OCI-LY3 (cell line): ENCODE measurements at regions not wholly inside any gene's neighbourhood (a gene's known extent, or its start where the extent isn't known, plus 50 kb on each side); places are given as distances from the start of the nearest gene placed in this dataset.

ENCODE experiments used
- EZH2phosphoT487 ChIP-seq: fragments of 200-600 bp; shearing (Covaris generic); IDR thresholded peaks from 2 replicates; pipeline ENCODE4 v1.6.1; 2018; ENCODE audit warnings: antibody characterized with exemption, mixed run types, low read depth
- TF ChIP-seq, protein P1 (sequence below): fragments of 200-600, 300-600 bp; sonication (generic); IDR thresholded peaks from 2 replicates; pipeline ENCODE4 v1.5.1; 2014; ENCODE audit warnings: antibody characterized with exemption, low read length, low read depth

DNA sequence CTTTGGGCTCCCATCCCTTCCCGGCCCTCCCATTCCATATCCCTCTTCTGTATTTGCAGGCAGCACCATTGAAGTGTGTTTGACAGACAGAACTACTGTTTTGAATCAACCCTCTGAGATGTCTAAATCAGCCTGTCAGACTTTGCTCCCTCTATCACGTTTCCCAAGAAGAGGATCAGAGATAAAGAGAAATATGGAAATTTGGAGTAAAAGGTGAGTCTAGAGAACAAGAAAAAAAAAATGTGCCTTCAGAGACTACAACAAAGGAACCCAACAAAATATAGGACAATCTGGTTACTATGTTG, 133.4 kb upstream of the NCK2 start:
- TF ChIP-seq, protein P1, sequence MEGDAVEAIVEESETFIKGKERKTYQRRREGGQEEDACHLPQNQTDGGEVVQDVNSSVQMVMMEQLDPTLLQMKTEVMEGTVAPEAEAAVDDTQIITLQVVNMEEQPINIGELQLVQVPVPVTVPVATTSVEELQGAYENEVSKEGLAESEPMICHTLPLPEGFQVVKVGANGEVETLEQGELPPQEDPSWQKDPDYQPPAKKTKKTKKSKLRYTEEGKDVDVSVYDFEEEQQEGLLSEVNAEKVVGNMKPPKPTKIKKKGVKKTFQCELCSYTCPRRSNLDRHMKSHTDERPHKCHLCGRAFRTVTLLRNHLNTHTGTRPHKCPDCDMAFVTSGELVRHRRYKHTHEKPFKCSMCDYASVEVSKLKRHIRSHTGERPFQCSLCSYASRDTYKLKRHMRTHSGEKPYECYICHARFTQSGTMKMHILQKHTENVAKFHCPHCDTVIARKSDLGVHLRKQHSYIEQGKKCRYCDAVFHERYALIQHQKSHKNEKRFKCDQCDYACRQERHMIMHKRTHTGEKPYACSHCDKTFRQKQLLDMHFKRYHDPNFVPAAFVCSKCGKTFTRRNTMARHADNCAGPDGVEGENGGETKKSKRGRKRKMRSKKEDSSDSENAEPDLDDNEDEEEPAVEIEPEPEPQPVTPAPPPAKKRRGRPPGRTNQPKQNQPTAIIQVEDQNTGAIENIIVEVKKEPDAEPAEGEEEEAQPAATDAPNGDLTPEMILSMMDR = no peak
- TF ChIP-seq EZH2phosphoT487 = no peak
